Gastroesophageal sphincter (tissue), 4 donors: ENCODE measurements at regions not wholly inside any gene's neighbourhood (a gene's known extent, or its start where the extent isn't known, plus 50 kb on each side); places are given as distances from the start of the nearest gene placed in this dataset.
"Not testable (repeated sequence)": the region's sequence is repeated elsewhere in the genome, so short reads cannot be mapped to it uniquely, and the experiment has no call there.

Experiments used
- ATAC-seq: fragments of 150-250 bp; one replicate; pipeline ENCODE4 v1.9.1; 2016; ENCODE audit warnings: mild to moderate bottlenecking, moderate library complexity
- H3K27ac ChIP-seq, 4 donors: fragments of 200-600 bp; sonication (generic) in 3 of 4; 1 replicate in 3 of 4; 2 replicates in 1 of 4; pipeline ENCODE4 v1.5.1; 2016 to 2019
- H3K27me3 ChIP-seq: fragments of 200-600 bp; sonication (generic); one replicate; pipeline ENCODE4 v1.5.1; 2019
- H3K36me3 ChIP-seq, 2 donors: fragments of 200-600 bp; sonication (generic); one replicate each; pipeline ENCODE4 v1.5.1; 2019; ENCODE audit warnings: control low read depth in 1 of 2
- H3K4me1 ChIP-seq, 3 donors: fragments of 200-600 bp; sonication (generic); 1 replicate in 2 of 3; 2 replicates in 1 of 3; pipeline ENCODE4 v1.5.1; 2016 to 2019; ENCODE audit warnings: control low read depth in 2 of 3
- H3K4me3 ChIP-seq, 2 donors: fragments of 200-600 bp; sonication (generic); one replicate each; pipeline ENCODE4 v1.5.1; 2019; ENCODE audit warnings: mild to moderate bottlenecking in 1 of 2, moderate library complexity in 1 of 2
- H3K9me3 ChIP-seq, 3 donors: fragments of 200-600 bp; sonication (generic); one replicate each; pipeline ENCODE4 v1.5.1; 2017 to 2019; ENCODE audit warnings: control low read depth in 2 of 3
- CTCF ChIP-seq, 4 experiments: fragments of 200-600 bp in 2 of 4; fragments of 450-650 bp in 2 of 4; sonication (generic) in 1 of 4; IDR thresholded peaks; one replicate each; pipeline ENCODE4 v1.5.1; 2017 to 2019; ENCODE audit warnings: antibody characterized with exemption in 4 of 4, mild to moderate bottlenecking in 2 of 4, moderate library complexity in 2 of 4
- EP300 ChIP-seq: sonication (generic); formaldehyde crosslinking; IDR thresholded peaks from one replicate; pipeline ENCODE4 v1.6.1; 2017; ENCODE audit warnings: antibody characterized with exemption, mild to moderate bottlenecking
- POLR2A ChIP-seq, 2 donors: fragments of 450-650 bp; IDR thresholded peaks; one replicate each; pipeline ENCODE4 v1.6.1; 2017; ENCODE audit warnings: antibody characterized with exemption in 2 of 2, mild to moderate bottlenecking in 2 of 2, moderate library complexity in 1 of 2
- POLR2AphosphoS5 ChIP-seq: sonication (generic); formaldehyde crosslinking; IDR thresholded peaks from one replicate; pipeline ENCODE4 v1.6.1; 2017; ENCODE audit warnings: antibody characterized with exemption
- WGBS, 2 donors: methylation state at CpG; one replicate each; pipeline ENCODE4 v1.1.5; 2018; ENCODE audit warnings: low coverage in 1 of 2; 5-methylcytosine and 5-hydroxymethylcytosine counted together

DNA sequence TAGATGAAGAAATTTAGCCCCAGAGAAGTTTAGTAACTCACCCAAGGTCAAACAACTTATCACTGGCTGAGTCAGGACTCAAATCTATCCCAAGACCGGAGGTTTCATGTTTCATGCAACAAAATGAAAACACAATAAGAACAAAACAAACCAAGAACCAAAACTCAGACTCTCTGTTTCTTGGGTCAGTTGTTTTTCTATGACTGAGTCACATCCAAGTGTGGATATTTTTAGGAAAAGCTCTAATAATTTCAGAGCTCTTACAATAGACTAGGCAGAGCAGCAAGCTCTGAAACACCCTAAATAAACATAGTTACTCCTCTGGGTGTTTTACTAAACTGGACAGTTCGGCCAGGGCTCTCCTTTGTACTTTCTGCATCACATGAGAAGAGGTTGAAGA lies 87.6 kb upstream of the PRB2 start:
- no peaks in the 10 kb centered on the region for H3K36me3 ChIP-seq
- peaks cover 10% of the 10 kb centered on the region for H3K27me3 ChIP-seq
- TF ChIP-seq POLR2AphosphoS5 = no peak
- TF ChIP-seq POLR2A (IDR thresholded peaks at IDR 0.05) = no peak
- TF ChIP-seq CTCF (IDR thresholded peaks at IDR 0.05) = no peak
- no peak for TF ChIP-seq EP300
- ATAC-seq = no peak
- H3K27ac ChIP-seq = no peak overlapping the region
- H3K4me3 ChIP-seq = no peak overlapping the region
- H3K9me3 ChIP-seq = no peaks in the 10 kb centered on the region
- no peaks in the 10 kb centered on the region for H3K4me1 ChIP-seq
- 65 to 78% methylated on average over 1 to 2 of the region's 2 CpGs for whole genome bisulfite sequencing, 2 donors

GRCh38 chr12:11486623-11487444 lies 91.5 kb upstream of the PRB2 start:
- Histone ChIP-seq H3K27me3 (peaks cover 13% of the 10 kb centered on the region), H3K36me3 (no peaks in the 10 kb centered on the region), H3K4me3 (no peak overlapping the region), H3K9me3 (no peaks in the 10 kb centered on the region), H3K27ac (no peak overlapping the region), H3K4me1 (no peaks in the 10 kb centered on the region)
- TF ChIP-seq POLR2A (IDR thresholded peaks at IDR 0.05) (no peak), CTCF (IDR thresholded peaks at IDR 0.05) (peak; percentile 86 to 92 (median 88))
- ATAC-seq = peak; percentile 76
- WGBS, 2 donors = 20 to 28% methylated on average over 6 to 13 of the region's 13 CpGs

DNA sequence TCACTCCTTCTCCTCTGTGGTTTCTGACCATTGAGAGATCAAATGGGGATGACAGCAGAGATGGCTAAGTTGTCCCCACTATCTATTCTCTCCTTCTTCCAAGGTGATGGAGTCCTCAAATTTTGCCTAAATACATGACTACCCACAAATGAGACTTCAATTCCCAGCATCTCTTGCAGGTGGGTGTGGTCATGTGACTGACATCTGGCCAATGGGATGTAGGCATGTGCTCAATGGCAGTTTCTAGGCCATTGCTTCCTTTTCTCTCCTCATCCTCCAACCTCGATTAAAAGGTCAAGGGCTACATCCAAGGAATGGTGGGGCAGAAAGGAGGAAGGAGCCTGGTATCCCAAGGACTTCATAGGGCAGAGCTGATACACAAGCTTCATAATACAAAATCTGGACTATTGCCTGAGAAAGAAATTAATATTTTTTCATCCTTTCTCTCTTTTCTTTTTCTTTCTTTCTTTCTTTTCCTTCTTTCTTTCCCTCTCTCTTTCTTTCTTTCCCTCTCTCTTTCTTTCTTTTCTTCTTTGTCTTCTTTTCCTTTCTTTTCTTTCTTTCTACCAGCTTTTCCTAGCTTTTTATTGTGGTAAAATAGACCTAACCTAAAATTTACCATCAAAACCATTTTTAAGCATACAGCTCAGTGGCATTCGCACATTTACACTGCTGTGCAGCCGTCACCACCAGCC lies 100.9 kb upstream of the PRB2 start:
- Histone ChIP-seq H3K27ac (no peak overlapping the region), H3K4me1 (peaks cover 0 to 12% (median 5%) of the 10 kb centered on the region in 3 donors), H3K27me3 (peaks cover 6% of the 10 kb centered on the region), H3K4me3 (no peak overlapping the region), H3K36me3 (no peaks in the 10 kb centered on the region), H3K9me3 (no peaks in the 10 kb centered on the region)
- no peak for TF ChIP-seq CTCF (IDR thresholded peaks at IDR 0.05)
- no peak for TF ChIP-seq EP300
- no peak for TF ChIP-seq POLR2AphosphoS5
- no peak for TF ChIP-seq POLR2A (IDR thresholded peaks at IDR 0.05)
- no peak for ATAC-seq
- 72 to 88% methylated on average over 2 to 3 of the region's 3 CpGs for WGBS, 2 donors

DNA sequence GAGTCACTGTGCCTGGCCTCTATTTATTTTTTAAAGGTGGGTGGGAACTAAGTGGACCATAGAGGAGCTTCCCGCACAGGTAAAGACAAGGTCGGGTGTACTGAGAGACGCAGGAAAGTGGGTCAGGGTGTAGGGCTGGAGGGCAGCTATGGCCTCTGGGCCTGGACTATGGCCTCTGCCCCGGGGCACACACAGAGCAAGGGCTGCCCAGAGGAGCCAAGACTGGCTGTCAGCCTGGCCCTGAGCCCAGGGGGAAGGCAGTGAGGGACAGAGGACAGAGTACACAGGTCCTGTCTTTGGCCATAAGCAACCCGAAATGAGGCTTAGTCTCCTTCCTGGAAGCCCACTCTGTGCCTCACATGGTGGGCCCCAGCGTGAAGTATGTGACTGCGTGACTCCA lies 102.1 kb upstream of the PRB2 start:
- no CpG with 5 or more reads among the region's 7 CpGs for WGBS, 2 donors
- no peaks in the 10 kb centered on the region for H3K36me3 ChIP-seq
- H3K27me3 ChIP-seq = peaks cover 6% of the 10 kb centered on the region
- ATAC-seq = no peak
- H3K9me3 ChIP-seq = no peaks in the 10 kb centered on the region
- no peak for TF ChIP-seq POLR2AphosphoS5
- TF ChIP-seq CTCF (IDR thresholded peaks at IDR 0.05) = no peak
- no peak for TF ChIP-seq POLR2A (IDR thresholded peaks at IDR 0.05)
- no peak for TF ChIP-seq EP300
- no peak overlapping the region for H3K27ac ChIP-seq
- no peak overlapping the region for H3K4me3 ChIP-seq
- peaks cover 0 to 12% (median 5%) of the 10 kb centered on the region in 3 donors for H3K4me1 ChIP-seq

- no peak overlapping the region for H3K27ac ChIP-seq
- 80 to 82% methylated on average over 4 of the region's 4 CpGs for WGBS, 2 donors
These were observed 102.6 kb upstream of the PRB2 start for GRCh38 chr12:11497995-11498394.

GRCh38 chr12:11498574-11498973 lies 103.2 kb upstream of the PRB2 start:
- not testable (repeated sequence) for H3K27me3 ChIP-seq, ATAC-seq, H3K4me3 ChIP-seq, H3K9me3 ChIP-seq, H3K36me3 ChIP-seq, H3K27ac ChIP-seq
- WGBS, 2 donors = 33 to 43% methylated on average over 2 to 3 of the region's 3 CpGs
- H3K4me1 ChIP-seq = peaks cover 0 to 12% (median 5%) of the 10 kb centered on the region in 3 donors

More at GRCh38 chr12:11497995-11498394, 102.6 kb upstream of the PRB2 start:
- H3K4me1 ChIP-seq = peaks cover 0 to 12% (median 5%) of the 10 kb centered on the region in 3 donors
- H3K27me3 ChIP-seq = peaks cover 6% of the 10 kb centered on the region
- TF ChIP-seq CTCF (IDR thresholded peaks at IDR 0.05) = no peak
- no peak for TF ChIP-seq POLR2AphosphoS5
- TF ChIP-seq POLR2A (IDR thresholded peaks at IDR 0.05) = no peak
- no peak for TF ChIP-seq EP300
- no peaks in the 10 kb centered on the region for H3K36me3 ChIP-seq
- no peak overlapping the region for H3K4me3 ChIP-seq
- ATAC-seq = no peak
- no peaks in the 10 kb centered on the region for H3K9me3 ChIP-seq
